GM21717 (cell line): ENCODE measurements at regions not wholly inside any gene's neighbourhood (a gene's known extent, or its start where the extent isn't known, plus 50 kb on each side); places are given as distances from the start of the nearest gene placed in this dataset.

Source experiments
- ATAC-seq: cut with Tn5 transposase; IDR thresholded peaks from one replicate; pipeline ENCODE4 v1.9.1; 2021; ENCODE audit warnings: mild to moderate bottlenecking, moderate library complexity; ENCODE audit not compliant: unreplicated experiment

DNA sequence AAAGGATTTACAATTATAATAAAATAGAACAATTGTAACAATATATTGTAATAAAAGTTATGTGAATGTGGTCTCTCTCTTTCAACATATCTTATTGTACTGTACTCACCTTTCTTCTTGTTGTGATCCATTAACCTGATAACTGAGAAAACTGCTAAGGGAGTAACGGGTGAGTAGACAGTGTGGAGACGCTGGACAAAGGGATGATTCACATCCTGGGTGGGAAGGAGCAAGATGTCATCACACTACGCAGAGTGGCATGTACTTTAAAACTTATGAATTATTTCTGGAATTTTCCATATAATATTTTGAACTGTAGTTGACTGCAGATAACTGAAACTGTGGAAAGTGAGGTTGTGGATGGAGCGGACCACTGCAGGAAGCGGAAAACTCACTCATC is 91.2 kb upstream of the PLPP4 start:
- no peak for ATAC-seq

- ATAC-seq, result no peak
Observed at GRCh38 chr10:120367341-120367740, 89.7 kb upstream of the PLPP4 start.

- ATAC-seq, result no peak
Observed at GRCh38 chr10:120368338-120368737, 88.7 kb upstream of the PLPP4 start.

- ATAC-seq, result no peak
Observed at GRCh38 chr10:120368927-120369326, 88.1 kb upstream of the PLPP4 start.

DNA sequence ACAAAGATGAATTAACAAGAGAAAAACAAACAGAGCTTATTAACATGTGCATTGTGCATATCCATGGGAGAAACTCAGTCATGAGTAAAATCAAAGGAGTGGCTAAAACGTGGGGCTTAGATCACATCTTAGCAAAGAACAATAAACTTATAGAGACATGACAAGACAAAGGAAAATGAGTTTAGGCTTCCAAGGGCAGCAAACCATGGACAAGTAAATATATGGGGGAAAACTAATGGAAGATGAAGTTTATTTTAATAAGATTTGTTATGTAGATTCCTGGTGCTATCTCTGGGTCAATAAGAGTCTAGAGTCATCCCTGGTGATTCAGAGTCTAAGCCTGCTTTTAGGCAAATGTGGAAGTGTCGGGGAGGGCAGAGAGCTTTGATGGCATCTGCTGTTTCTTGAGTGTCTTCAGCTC is 87.2 kb upstream of the PLPP4 start:
- no peak for ATAC-seq

- ATAC-seq, result no peak
Observed at GRCh38 chr10:120371856-120372255, 85.2 kb upstream of the PLPP4 start.

DNA sequence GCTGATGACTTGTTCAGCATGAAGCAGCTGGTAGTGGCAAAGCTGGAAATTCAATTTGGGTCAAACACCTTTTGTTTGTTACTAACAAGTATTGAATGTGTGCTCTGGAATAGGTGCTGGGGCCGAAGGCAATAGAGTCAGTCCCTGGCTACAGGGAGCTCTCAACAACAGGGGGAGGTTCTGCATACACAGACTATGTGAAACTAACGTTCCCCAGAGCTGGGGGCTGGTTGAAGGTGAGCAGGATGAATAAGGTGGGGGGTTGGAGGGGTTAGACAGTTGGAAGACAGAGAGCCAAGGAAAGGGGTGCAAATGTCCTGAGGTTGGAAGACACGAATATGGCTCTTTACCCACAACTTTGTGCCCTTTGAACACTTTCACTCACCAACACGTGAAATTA is 84.1 kb upstream of the PLPP4 start:
- ATAC-seq, result no peak

GRCh38 chr10:120375666-120376065 is 81.4 kb upstream of the PLPP4 start:
- ATAC-seq, result no peak

GRCh38 chr10:120381931-120382330 is 75.1 kb upstream of the PLPP4 start:
- no peak for ATAC-seq

GRCh38 chr10:120382360-120382759 is 74.7 kb upstream of the PLPP4 start:
- ATAC-seq, result no peak

- no peak for ATAC-seq
Observed at GRCh38 chr10:120385992-120386391, 71.0 kb upstream of the PLPP4 start.

- ATAC-seq, result no peak
Observed at GRCh38 chr10:120386896-120387295, 70.1 kb upstream of the PLPP4 start.

- ATAC-seq, result no peak
Observed at GRCh38 chr10:120387326-120387725, 69.7 kb upstream of the PLPP4 start.

DNA sequence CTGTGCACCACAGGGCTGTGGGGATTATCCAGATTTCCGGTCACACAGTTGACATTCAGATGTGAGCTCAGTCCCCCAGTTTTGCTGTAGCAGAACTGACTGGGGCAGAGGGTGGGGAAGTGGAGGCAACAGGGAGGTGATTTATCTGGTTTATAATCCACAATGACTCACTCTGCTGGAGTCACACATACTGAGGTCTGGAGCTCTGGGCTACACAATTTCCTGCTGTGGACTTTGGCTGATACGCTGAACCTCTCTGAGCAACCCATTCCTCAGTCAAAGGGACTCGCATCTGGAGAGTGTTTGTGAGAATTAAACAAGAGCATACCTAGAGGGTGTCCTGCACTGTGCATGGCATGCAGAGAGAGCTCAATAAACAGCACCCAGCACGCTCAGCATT is 64.8 kb upstream of the PLPP4 start:
- ATAC-seq, result no peak

GRCh38 chr10:120392671-120393079 is 64.4 kb upstream of the PLPP4 start:
- no peak for ATAC-seq

DNA sequence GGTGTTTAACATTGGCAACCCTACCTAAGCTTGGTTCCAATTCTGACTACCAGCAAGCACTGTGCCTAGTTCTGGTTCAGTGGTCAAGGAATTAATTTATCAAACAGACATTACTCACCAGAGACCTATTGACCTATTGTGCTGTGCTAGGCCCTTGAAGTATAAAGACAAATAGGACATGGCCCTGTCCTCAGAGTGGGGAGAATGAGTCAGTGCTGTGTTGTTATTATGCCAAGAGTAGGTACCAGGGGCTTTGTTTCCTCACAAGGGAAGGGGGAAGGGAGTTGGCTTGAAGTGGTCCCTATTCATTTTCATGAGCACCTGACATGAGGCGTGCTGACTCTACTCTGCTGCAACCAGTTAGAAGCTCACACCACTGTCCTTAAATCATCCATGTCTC is 62.6 kb upstream of the PLPP4 start:
- ATAC-seq, result no peak

- no peak for ATAC-seq
Observed at GRCh38 chr10:120396228-120396627, 60.8 kb upstream of the PLPP4 start.

DNA sequence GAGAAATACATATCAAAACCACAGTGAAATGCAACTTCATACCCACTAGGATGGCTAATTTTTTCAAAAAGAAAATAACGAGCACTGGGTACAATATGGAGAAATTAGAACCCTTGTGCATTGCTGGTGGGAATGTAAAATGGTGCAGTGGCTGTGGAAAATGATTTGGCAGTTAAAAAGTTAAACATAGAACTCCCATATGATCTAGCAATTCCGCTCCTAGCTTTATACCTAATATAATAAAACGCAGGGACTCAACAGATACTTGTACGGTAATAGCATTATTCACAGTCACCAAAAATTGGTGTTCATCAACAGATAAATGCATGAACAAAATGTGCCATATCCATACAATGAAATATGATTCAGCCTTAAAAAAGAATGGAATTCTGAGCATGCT is 58.8 kb upstream of the PLPP4 start:
- ATAC-seq, result no peak

DNA sequence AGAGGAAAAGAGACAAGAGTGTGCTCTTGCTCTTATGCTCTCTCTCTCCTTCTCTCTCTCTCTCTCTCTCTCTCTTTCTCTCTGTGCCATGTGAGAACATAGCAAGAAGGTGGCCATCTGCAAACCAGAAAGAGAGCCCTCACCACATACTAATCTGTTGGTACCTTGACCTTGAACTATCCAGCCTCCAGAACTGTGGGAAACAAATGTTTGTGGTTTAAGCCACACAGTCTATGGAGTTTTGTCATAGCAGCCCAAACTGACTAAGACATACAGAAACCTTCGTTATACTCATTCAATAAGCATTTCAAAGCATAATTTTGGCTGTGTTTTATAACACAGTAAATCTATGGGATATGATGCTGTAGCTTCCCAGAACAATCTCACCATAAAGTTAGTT is 56.4 kb upstream of the PLPP4 start:
- ATAC-seq, result no peak

GRCh38 chr10:120402147-120402766 is 54.8 kb upstream of the PLPP4 start:
- ATAC-seq, result no peak

DNA sequence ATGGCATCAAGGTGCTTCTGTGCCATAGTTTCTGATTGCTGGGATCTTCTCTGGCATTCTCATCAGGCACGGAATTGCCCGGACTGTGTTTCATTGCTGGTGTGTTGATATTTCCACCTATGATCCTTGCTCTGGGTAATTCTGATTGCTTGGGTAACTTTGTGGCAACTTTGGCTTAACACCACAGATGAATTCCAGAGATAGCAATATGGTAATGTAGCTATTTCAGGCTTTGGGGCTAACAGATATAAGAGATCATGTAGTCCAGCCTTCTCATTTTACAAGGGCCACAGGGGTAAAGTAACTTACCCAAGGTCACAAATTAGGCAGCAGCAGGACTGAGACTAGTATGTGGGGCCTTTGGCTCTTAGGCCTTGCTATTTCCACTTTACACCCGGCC is 53.9 kb upstream of the PLPP4 start:
- no peak for ATAC-seq

DNA sequence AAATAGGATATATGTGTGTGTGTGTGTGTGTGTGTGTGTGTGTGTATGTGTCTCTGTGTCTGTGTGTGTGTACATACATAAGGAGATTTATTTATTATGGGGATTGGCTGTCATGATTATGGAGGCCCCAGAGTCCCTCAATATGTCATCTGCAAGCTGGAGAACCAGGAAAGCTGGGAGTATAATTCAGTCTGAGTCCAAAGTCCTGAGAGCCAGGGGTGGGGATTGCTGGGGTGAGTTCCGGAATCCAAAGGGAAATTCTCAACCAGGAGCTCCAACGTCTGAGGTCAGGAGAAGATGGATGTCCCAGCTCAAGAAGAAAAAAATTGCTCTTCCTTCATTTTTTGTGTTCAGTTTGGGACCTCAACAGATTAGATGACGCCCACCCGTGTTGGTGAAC is 50.7 kb upstream of the PLPP4 start:
- no peak for ATAC-seq
